CD4-positive, CD25-positive, alpha-beta regulatory T cell (primary cell): ENCODE measurements at regions not wholly inside any gene's neighbourhood (a gene's known extent, or its start where the extent isn't known, plus 50 kb on each side); places are given as distances from the start of the nearest gene placed in this dataset.

Experiments
- ATAC-seq, 2 donors: fragments of 150-1000 bp; cut with Tn5 transposase; one replicate each; pipeline ENCODE4 v1.10.0; 2021; ENCODE audit warnings: low read depth in 2 of 2, moderate number of reproducible peaks in 2 of 2, moderate library complexity in 1 of 2
- DNase-seq, 3 donors: peaks; one replicate each; pipeline versions ENCODE4 v3.0.0 to v3.0.0-alpha.2; 2012 to 2022; ENCODE audit warnings: mixed read lengths in 1 of 3
- H3K27ac ChIP-seq: one replicate; pipeline ENCODE4 v1.7.0; 2013; ENCODE audit warnings: mild to moderate bottlenecking, low read length; ENCODE audit not compliant: insufficient read depth, poor library complexity, severe bottlenecking
- H3K27me3 ChIP-seq: one replicate; pipeline ENCODE4 v1.7.0; 2013; ENCODE audit warnings: low read length; ENCODE audit not compliant: control insufficient read depth, insufficient read depth
- H3K36me3 ChIP-seq: one replicate; pipeline ENCODE4 v1.7.0; 2013; ENCODE audit warnings: mild to moderate bottlenecking, low read length, moderate library complexity; ENCODE audit not compliant: control insufficient read depth, insufficient read depth
- H3K4me1 ChIP-seq: 2 replicates; pipeline ENCODE4 v1.7.0; 2013; ENCODE audit warnings: mild to moderate bottlenecking, low read length; ENCODE audit not compliant: insufficient read depth, control insufficient read depth, poor library complexity, severe bottlenecking
- H3K4me3 ChIP-seq: one replicate; pipeline ENCODE4 v1.7.0; 2013; ENCODE audit warnings: low read depth, mild to moderate bottlenecking, low read length, moderate library complexity
- H3K9me3 ChIP-seq, 2 experiments: 1 replicate in 1 of 2; 2 replicates in 1 of 2; pipeline ENCODE4 v1.7.0; 2013; ENCODE audit warnings: low read length in 2 of 2, mild to moderate bottlenecking in 1 of 2, moderate library complexity in 1 of 2; ENCODE audit not compliant: control insufficient read depth in 2 of 2
- H3K27ac Mint-ChIP-seq, 3 donors: one replicate each; pipeline ENCODE4 v1.8.0; 2020 to 2022; ENCODE audit warnings: mild to moderate bottlenecking in 3 of 3, mixed read lengths in 3 of 3, moderate library complexity in 2 of 3
- H3K27me3 Mint-ChIP-seq: one replicate; pipeline ENCODE4 v1.8.0; 2022; ENCODE audit warnings: mild to moderate bottlenecking, mixed read lengths
- H3K36me3 Mint-ChIP-seq: one replicate; pipeline ENCODE4 v1.8.0; 2020; ENCODE audit warnings: mixed read lengths
- H3K4me1 Mint-ChIP-seq, 4 donors: one replicate each; pipeline ENCODE4 v1.8.0; 2020 to 2022; ENCODE audit warnings: mixed read lengths in 4 of 4, mild to moderate bottlenecking in 1 of 4
- H3K4me3 Mint-ChIP-seq, 4 donors: one replicate each; pipeline ENCODE4 v1.8.0; 2020 to 2022; ENCODE audit warnings: mild to moderate bottlenecking in 4 of 4, mixed read lengths in 4 of 4, moderate library complexity in 3 of 4
- H3K9me3 Mint-ChIP-seq, 7 donors: one replicate each; pipeline ENCODE4 v1.8.0; 2020 to 2022; ENCODE audit warnings: mixed read lengths in 7 of 7, mild to moderate bottlenecking in 3 of 7, moderate library complexity in 2 of 7

DNA sequence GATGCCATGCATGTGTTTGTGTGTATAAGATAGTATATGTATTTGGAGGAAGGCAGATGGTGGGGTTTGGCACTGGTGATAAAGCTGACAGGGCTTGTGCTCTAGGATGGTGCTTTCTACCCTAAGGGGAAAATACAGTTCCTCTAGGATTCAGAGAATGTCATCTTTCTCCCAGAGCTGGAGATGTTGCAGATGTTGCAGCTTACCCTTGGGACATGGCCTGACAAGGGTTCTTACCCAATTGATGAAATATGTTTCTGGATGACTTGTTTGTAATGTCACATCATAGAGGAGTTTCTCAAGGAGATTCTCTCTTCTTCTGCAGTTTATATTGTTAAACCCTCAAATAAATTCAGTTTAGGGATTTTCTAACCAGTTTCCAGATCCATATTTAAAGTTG, 52.5 kb upstream of the PITX2 start:
- DNase-seq (no peak), ATAC-seq (no peak)
- Histone ChIP-seq H3K9me3 (no peaks in the 10 kb centered on the region), H3K4me1 (no peaks in the 10 kb centered on the region), H3K36me3 (no peaks in the 10 kb centered on the region), H3K4me3 (no peak overlapping the region), H3K27me3 (no peaks in the 10 kb centered on the region), H3K27ac (no peak overlapping the region)
- H3K36me3 Mint-ChIP-seq, result no peaks in the 10 kb centered on the region
- no peak overlapping the region for H3K4me3 Mint-ChIP-seq
- no peaks in the 10 kb centered on the region for H3K4me1 Mint-ChIP-seq
- peaks cover 0 to 2% (median 0%) of the 10 kb centered on the region in 7 donors for H3K9me3 Mint-ChIP-seq
- no peaks in the 10 kb centered on the region for H3K27me3 Mint-ChIP-seq
- no peak overlapping the region for H3K27ac Mint-ChIP-seq

GRCh38 chr4:110676241-110676640, 53.4 kb upstream of the PITX2 start:
- Histone ChIP-seq H3K9me3 (no peaks in the 10 kb centered on the region), H3K4me3 (no peak overlapping the region), H3K36me3 (no peaks in the 10 kb centered on the region), H3K4me1 (no peaks in the 10 kb centered on the region), H3K27me3 (no peaks in the 10 kb centered on the region), H3K27ac (no peak overlapping the region)
- H3K4me3 Mint-ChIP-seq, result no peak overlapping the region
- ATAC-seq, result no peak
- no peaks in the 10 kb centered on the region for H3K27me3 Mint-ChIP-seq
- no peak overlapping the region for H3K27ac Mint-ChIP-seq
- H3K4me1 Mint-ChIP-seq, result no peaks in the 10 kb centered on the region
- DNase-seq, result no peak
- no peaks in the 10 kb centered on the region for H3K36me3 Mint-ChIP-seq
- peaks cover 0 to 2% (median 0%) of the 10 kb centered on the region in 7 donors for H3K9me3 Mint-ChIP-seq

- DNase-seq (no peak), ATAC-seq (no peak)
- Histone ChIP-seq H3K4me1 (no peaks in the 10 kb centered on the region), H3K36me3 (no peaks in the 10 kb centered on the region), H3K4me3 (no peak overlapping the region), H3K27ac (no peak overlapping the region), H3K27me3 (no peaks in the 10 kb centered on the region), H3K9me3 (no peaks in the 10 kb centered on the region)
- Mint-ChIP-seq H3K27me3 (no peaks in the 10 kb centered on the region), H3K4me3 (no peak overlapping the region), H3K4me1 (no peaks in the 10 kb centered on the region), H3K27ac (no peak overlapping the region), H3K9me3 (peaks cover 0 to 2% (median 0%) of the 10 kb centered on the region in 7 donors), H3K36me3 (no peaks in the 10 kb centered on the region)
Measured at GRCh38 chr4:110678517-110679227, 55.8 kb upstream of the PITX2 start.

DNA sequence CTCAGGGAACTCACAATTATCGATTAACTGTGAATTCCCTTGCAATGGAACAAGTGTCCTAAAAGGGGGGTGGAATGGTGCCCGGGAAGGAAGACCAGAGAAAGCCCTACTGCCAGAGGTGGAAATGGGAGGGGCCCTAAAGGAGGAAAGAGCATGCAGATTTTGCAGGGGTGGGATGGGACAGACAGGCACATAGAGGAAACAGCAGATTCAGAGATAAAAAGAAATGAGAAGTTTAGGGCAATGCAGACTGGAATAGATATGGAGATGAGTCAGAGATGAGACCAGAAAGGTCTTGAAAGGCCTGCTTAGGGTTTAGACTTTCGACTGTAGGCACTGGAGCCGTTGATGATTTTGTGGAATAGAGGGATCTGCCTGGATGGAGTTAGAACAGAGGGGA, 57.4 kb upstream of the PITX2 start:
- no peak overlapping the region for H3K4me3 Mint-ChIP-seq
- H3K27ac Mint-ChIP-seq, result no peak overlapping the region
- Histone ChIP-seq H3K27ac (no peak overlapping the region), H3K4me3 (no peak overlapping the region), H3K9me3 (no peaks in the 10 kb centered on the region), H3K36me3 (no peaks in the 10 kb centered on the region), H3K27me3 (no peaks in the 10 kb centered on the region), H3K4me1 (no peaks in the 10 kb centered on the region)
- H3K36me3 Mint-ChIP-seq, result no peaks in the 10 kb centered on the region
- H3K4me1 Mint-ChIP-seq, result no peaks in the 10 kb centered on the region
- peaks cover 0 to 2% (median 0%) of the 10 kb centered on the region in 7 donors for H3K9me3 Mint-ChIP-seq
- DNase-seq (no peak), ATAC-seq (no peak)
- no peaks in the 10 kb centered on the region for H3K27me3 Mint-ChIP-seq

GRCh38 chr4:110681381-110681780, 58.5 kb upstream of the PITX2 start:
- ATAC-seq (no peak), DNase-seq (no peak)
- Mint-ChIP-seq H3K27ac (no peak overlapping the region), H3K9me3 (peaks cover 0 to 2% (median 0%) of the 10 kb centered on the region in 7 donors), H3K4me3 (no peak overlapping the region), H3K36me3 (no peaks in the 10 kb centered on the region), H3K27me3 (peaks cover 4% of the 10 kb centered on the region), H3K4me1 (no peaks in the 10 kb centered on the region)
- no peaks in the 10 kb centered on the region for H3K4me1 ChIP-seq
- no peak overlapping the region for H3K27ac ChIP-seq
- H3K27me3 ChIP-seq, result no peaks in the 10 kb centered on the region
- no peak overlapping the region for H3K4me3 ChIP-seq
- H3K9me3 ChIP-seq, result no peaks in the 10 kb centered on the region
- no peaks in the 10 kb centered on the region for H3K36me3 ChIP-seq

DNA sequence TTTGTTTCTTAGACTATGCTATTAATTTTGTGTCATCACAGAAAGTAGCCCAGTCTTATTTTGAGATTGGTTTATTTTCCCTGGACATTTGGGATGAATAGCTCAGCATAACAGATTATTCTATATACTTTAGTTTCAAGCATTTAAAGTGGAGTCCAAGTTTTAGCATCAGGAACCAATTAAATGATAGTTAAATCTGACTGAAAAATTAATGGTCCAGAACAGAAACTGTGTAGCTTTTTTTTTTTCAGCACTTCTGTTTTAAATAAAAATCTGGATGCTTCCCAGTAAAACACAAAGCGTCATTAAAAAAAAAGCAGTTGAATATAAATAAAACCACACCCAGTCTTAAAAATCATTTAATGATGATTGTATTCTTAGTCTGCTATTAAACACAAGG, 59.4 kb upstream of the PITX2 start:
- no peak for DNase-seq
- ATAC-seq, result no peak
- Mint-ChIP-seq H3K27me3 (peaks cover 4% of the 10 kb centered on the region), H3K4me3 (no peak overlapping the region), H3K9me3 (peaks cover 0 to 3% (median 0%) of the 10 kb centered on the region in 7 donors), H3K4me1 (no peaks in the 10 kb centered on the region), H3K36me3 (no peaks in the 10 kb centered on the region), H3K27ac (no peak overlapping the region)
- no peaks in the 10 kb centered on the region for H3K36me3 ChIP-seq
- no peak overlapping the region for H3K4me3 ChIP-seq
- H3K4me1 ChIP-seq, result no peaks in the 10 kb centered on the region
- H3K27ac ChIP-seq, result no peak overlapping the region
- H3K27me3 ChIP-seq, result no peaks in the 10 kb centered on the region
- H3K9me3 ChIP-seq, result no peaks in the 10 kb centered on the region

- Histone ChIP-seq H3K4me1 (no peaks in the 10 kb centered on the region), H3K36me3 (no peaks in the 10 kb centered on the region), H3K27me3 (no peaks in the 10 kb centered on the region), H3K4me3 (no peak overlapping the region), H3K9me3 (no peaks in the 10 kb centered on the region), H3K27ac (no peak overlapping the region)
- Mint-ChIP-seq H3K27me3 (peaks cover 4% of the 10 kb centered on the region), H3K4me3 (no peak overlapping the region), H3K9me3 (peaks cover 0 to 3% (median 0%) of the 10 kb centered on the region in 7 donors), H3K36me3 (no peaks in the 10 kb centered on the region), H3K27ac (no peak overlapping the region), H3K4me1 (no peaks in the 10 kb centered on the region)
- ATAC-seq, result no peak
- DNase-seq, result no peak
Measured at GRCh38 chr4:110683601-110684000, 60.7 kb upstream of the PITX2 start.

DNA sequence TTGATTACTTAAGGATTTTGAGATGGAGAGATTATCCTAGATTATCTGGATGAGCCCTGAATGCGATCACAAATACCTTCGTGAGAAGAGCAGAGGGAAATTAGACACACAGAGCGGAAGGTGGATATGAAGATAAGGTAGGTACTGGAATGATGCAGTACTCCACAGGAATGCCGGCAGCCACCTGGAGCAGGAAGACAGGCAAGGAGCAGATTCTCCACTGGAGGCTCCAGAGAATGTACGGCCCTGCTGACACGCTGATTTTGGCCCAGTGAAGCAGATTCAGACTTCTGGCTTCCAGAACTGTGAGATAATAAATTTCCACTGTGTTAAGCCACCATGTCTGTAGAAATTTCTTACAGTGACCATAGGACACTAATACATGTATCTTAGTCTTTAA, 79.4 kb upstream of the PITX2 start:
- Mint-ChIP-seq H3K4me1 (no peaks in the 10 kb centered on the region), H3K27ac (no peak overlapping the region), H3K27me3 (no peaks in the 10 kb centered on the region), H3K36me3 (peaks cover 4% of the 10 kb centered on the region), H3K9me3 (peaks cover 0 to 9% (median 6%) of the 10 kb centered on the region in 7 donors), H3K4me3 (no peak overlapping the region)
- ATAC-seq (no peak), DNase-seq (no peak)
- H3K4me3 ChIP-seq, result no peak overlapping the region
- no peak overlapping the region for H3K27ac ChIP-seq
- no peaks in the 10 kb centered on the region for H3K27me3 ChIP-seq
- H3K36me3 ChIP-seq, result no peaks in the 10 kb centered on the region
- no peaks in the 10 kb centered on the region for H3K4me1 ChIP-seq
- no peaks in the 10 kb centered on the region for H3K9me3 ChIP-seq
